GM12872 (cell line): ENCODE measurements at regions not wholly inside any gene's neighbourhood (a gene's known extent, or its start where the extent isn't known, plus 50 kb on each side); places are given as distances from the start of the nearest gene placed in this dataset.

Experiments used
- CTCF ChIP-seq: IDR thresholded peaks from 3 replicates; pipeline ENCODE4 v1.5.1; 2011; ENCODE audit warnings: low read depth, mild to moderate bottlenecking, low read length, moderate library complexity; ENCODE audit not compliant: insufficient read depth

- TF ChIP-seq CTCF = no peak
Observed at GRCh38 chr11:92678008-92678611, 291.3 kb upstream of the MTNR1B start.

GRCh38 chr11:92681586-92681985, 287.9 kb upstream of the MTNR1B start:
- no peak for TF ChIP-seq CTCF

DNA sequence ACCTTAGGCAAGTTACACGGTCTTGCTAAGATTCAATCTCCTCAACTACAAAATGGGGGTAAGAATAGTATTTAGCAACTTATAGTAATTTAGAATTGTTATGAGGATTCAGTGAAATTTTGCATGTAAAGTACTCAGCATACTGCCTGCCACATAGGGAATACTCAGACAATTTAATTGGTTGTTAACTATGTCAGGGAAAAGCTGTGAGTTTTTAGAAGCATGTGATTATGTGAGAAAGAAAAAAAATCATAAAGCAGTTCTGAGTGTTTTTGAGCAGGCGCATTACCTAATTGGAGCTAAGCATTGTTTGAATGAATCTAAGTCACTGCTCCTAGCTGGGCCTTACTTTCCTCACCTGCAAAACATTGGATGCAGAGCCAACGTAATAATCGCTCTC, 287.3 kb upstream of the MTNR1B start:
- TF ChIP-seq CTCF = no peak

DNA sequence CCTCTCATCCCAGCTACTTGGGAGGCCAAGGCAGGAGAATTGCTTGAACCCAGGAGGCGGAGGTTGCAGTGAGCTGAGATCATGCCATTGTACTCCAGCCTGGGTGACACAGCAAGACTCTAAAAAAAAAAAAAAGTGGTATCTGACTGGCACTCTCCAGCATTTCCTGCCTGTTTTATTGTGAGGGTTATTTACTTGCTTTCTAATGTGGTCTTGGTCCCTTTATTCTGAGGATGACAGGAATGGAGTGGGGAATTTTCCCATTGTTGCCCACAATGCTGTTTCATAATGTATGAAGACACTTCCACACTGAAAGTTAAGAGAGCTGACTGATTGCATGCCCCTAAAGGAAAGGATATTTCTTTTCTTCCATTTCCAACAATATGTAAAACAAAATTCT, 286.5 kb upstream of the MTNR1B start:
- TF ChIP-seq CTCF = no peak

GRCh38 chr11:92685049-92685448, 284.4 kb upstream of the MTNR1B start:
- no peak for TF ChIP-seq CTCF

- no peak for TF ChIP-seq CTCF
Observed at GRCh38 chr11:92687724-92688123, 281.7 kb upstream of the MTNR1B start.

DNA sequence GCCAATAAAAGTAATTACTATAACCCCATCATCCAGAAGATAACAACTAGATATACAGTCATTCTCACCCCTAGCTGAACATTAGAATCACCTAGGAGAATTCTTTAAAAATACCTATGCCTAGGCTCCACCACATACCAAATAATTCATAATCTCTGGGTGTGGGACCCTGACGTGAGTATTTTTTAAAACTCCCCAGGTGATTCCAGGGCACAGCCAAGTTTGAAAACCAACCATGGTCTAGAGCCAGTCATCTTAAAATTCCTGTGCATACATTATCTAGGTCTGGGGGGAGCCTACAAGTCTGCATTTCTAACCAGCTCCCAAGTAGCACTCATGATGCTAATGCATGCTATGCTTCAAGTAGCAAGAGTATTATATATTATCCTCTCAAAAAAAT, 281.0 kb upstream of the MTNR1B start:
- TF ChIP-seq CTCF = no peak
